T-helper 17 cell (primary cell): ENCODE measurements at regions not wholly inside any gene's neighbourhood (a gene's known extent, or its start where the extent isn't known, plus 50 kb on each side); places are given as distances from the start of the nearest gene placed in this dataset.

Experiments used
- ATAC-seq: fragments of 150-1000 bp; cut with Tn5 transposase; 2 replicates; pipeline ENCODE4 v1.10.0; 2021; ENCODE audit warnings: mild to moderate bottlenecking, moderate library complexity
- DNase-seq, 3 donors: peaks; one replicate each; pipeline versions ENCODE4 v3.0.0 to v3.0.0-alpha.2; 2020 to 2021
- H3K9me3 ChIP-seq: one replicate; pipeline ENCODE4 v1.7.0; 2013; ENCODE audit warnings: low read length, mild to moderate bottlenecking; ENCODE audit not compliant: control insufficient read depth, poor library complexity, severe bottlenecking
- H3K27ac Mint-ChIP-seq: one replicate; pipeline ENCODE4 v1.8.0; 2022; ENCODE audit warnings: mild to moderate bottlenecking, moderate library complexity, mixed read lengths
- H3K27me3 Mint-ChIP-seq: one replicate; pipeline ENCODE4 v1.8.0; 2022; ENCODE audit warnings: mixed read lengths
- H3K36me3 Mint-ChIP-seq: one replicate; pipeline ENCODE4 v1.8.0; 2022; ENCODE audit warnings: low read depth, mixed read lengths
- H3K4me1 Mint-ChIP-seq: one replicate; pipeline ENCODE4 v1.8.0; 2022; ENCODE audit warnings: mild to moderate bottlenecking, mixed read lengths
- H3K4me3 Mint-ChIP-seq: one replicate; pipeline ENCODE4 v1.8.0; 2022; ENCODE audit warnings: mild to moderate bottlenecking, moderate library complexity, mixed read lengths

- H3K36me3 Mint-ChIP-seq = no peaks in the 10 kb centered on the region
- H3K4me1 Mint-ChIP-seq = no peaks in the 10 kb centered on the region
- H3K9me3 ChIP-seq = no peaks in the 10 kb centered on the region
- H3K27me3 Mint-ChIP-seq = no peaks in the 10 kb centered on the region
- no peak overlapping the region for H3K27ac Mint-ChIP-seq
- no peak overlapping the region for H3K4me3 Mint-ChIP-seq
- ATAC-seq (no peak), DNase-seq (no peak)
Observed at GRCh38 chr9:82552784-82553183, 510.2 kb downstream of the RASEF start.

DNA sequence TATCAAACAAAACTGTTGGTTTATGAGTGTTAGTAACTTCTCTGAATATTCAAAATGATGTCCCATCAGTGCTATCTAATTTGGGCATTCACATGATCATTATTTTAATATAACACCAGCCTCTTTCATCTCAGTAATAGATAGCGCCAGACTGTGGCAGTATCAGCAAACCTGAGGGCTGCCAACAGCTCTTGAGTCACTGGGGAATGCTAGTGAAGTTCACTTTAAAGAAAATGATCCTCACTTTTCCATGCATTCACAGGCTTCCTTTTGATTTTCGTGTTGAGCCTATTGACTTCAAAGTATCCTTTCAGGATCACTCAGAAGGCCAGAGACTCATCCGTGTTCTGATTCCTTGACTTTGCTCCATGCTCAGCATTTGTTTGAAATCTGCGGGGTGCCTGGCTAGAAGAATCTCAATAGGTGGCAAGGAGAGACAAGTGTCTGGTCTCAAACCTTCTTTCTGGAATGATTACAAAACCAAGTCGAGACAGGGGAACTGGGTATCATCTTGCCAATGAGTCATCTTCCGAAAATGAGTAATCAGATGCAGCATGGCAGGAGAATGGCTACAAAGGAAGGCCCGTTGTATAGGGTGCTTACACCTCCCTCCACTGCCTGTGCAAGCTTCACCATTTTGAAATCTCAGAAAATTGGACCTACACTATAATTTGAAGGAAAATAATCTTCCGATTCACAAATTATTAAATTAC lies 509.1 kb downstream of the RASEF start:
- no peak for DNase-seq
- Mint-ChIP-seq H3K27me3 (no peaks in the 10 kb centered on the region), H3K27ac (no peak overlapping the region), H3K4me3 (no peak overlapping the region), H3K36me3 (no peaks in the 10 kb centered on the region), H3K4me1 (no peaks in the 10 kb centered on the region)
- ATAC-seq = no peak
- H3K9me3 ChIP-seq = no peaks in the 10 kb centered on the region

DNA sequence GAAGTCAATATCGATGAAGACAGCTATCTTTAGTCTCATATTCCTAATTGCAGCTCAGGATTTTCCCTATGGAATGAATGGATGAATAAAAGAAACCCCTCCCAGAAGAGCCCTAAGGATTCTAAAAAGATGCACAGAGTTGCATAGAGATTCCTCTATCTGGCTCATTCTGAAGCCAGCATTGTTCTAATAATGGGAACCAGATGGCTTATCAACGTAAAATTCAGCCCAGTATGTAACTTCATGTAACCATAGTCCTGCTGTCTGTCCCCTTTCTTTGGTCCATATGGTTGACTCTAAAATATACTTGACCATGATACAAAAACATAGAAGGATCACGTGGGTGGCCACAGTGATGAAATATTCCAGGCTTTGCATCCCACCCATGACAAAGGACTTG lies 508.6 kb downstream of the RASEF start:
- no peaks in the 10 kb centered on the region for H3K9me3 ChIP-seq
- H3K4me3 Mint-ChIP-seq = no peak overlapping the region
- H3K36me3 Mint-ChIP-seq = no peaks in the 10 kb centered on the region
- ATAC-seq (no peak), DNase-seq (no peak)
- H3K27me3 Mint-ChIP-seq = no peaks in the 10 kb centered on the region
- H3K27ac Mint-ChIP-seq = no peak overlapping the region
- H3K4me1 Mint-ChIP-seq = no peaks in the 10 kb centered on the region

- Mint-ChIP-seq H3K36me3 (no peaks in the 10 kb centered on the region), H3K4me1 (no peaks in the 10 kb centered on the region), H3K4me3 (no peak overlapping the region), H3K27me3 (no peaks in the 10 kb centered on the region), H3K27ac (no peak overlapping the region)
- DNase-seq = no peak
- no peak for ATAC-seq
- H3K9me3 ChIP-seq = no peaks in the 10 kb centered on the region
Observed at GRCh38 chr9:82555031-82555430, 507.9 kb downstream of the RASEF start.

DNA sequence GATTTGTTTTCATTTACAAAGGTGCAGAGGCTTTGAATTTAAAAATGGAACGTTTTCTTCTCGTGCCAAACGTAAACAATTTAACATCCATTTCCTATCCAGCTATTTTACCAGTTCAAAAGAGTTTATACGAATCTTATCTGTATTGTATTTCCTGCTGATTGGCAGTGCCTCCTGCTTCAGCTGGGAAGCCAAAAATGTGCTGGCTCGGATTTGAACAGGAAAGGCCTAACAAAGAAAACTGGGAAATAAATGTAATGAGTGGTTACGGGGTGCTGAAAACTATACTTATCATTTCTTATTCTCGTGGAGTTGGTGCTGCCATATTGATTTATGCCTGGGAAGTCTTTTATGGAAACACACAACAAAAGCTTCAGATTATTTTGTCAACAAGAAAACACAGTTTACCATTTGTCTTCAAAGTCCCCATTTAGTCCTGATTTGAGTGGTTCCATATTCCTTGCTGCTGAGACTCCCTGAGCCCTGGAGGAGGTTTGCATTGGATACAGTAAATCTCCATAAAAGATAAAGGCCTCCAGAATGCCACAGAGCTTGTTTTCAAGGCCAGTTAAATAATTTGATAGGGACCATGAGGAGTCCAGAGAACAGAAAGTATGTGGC lies 507.4 kb downstream of the RASEF start:
- DNase-seq (no peak), ATAC-seq (no peak)
- no peaks in the 10 kb centered on the region for H3K27me3 Mint-ChIP-seq
- no peaks in the 10 kb centered on the region for H3K4me1 Mint-ChIP-seq
- H3K36me3 Mint-ChIP-seq = no peaks in the 10 kb centered on the region
- no peaks in the 10 kb centered on the region for H3K9me3 ChIP-seq
- no peak overlapping the region for H3K27ac Mint-ChIP-seq
- H3K4me3 Mint-ChIP-seq = no peak overlapping the region

DNA sequence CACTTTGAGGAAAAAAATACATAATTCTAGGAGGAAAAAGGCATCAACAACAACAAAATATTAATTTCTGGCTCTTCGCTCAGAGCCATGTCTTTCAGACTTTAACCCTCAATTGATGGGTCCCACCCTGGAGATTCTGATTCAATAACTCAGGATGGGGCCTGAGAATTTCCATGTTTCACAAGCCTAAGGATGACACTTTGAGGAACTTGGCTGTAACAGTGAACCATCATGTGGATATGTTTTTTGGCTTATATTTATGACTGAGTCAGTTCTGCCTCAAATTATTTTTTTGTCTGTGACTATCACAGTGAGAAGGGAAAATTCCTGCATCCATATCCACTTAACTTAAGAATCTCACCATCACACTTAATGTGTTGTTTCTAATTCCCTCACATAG lies 504.6 kb downstream of the RASEF start:
- Mint-ChIP-seq H3K4me1 (no peaks in the 10 kb centered on the region), H3K4me3 (no peak overlapping the region), H3K27me3 (no peaks in the 10 kb centered on the region), H3K27ac (no peak overlapping the region), H3K36me3 (no peaks in the 10 kb centered on the region)
- H3K9me3 ChIP-seq = no peaks in the 10 kb centered on the region
- DNase-seq (no peak), ATAC-seq (no peak)

GRCh38 chr9:82558855-82559630 lies 503.9 kb downstream of the RASEF start:
- Mint-ChIP-seq H3K27ac (no peak overlapping the region), H3K27me3 (no peaks in the 10 kb centered on the region), H3K36me3 (no peaks in the 10 kb centered on the region), H3K4me1 (no peaks in the 10 kb centered on the region), H3K4me3 (no peak overlapping the region)
- H3K9me3 ChIP-seq = no peaks in the 10 kb centered on the region
- ATAC-seq (no peak), DNase-seq (no peak)

- DNase-seq (no peak), ATAC-seq (no peak)
- H3K27ac Mint-ChIP-seq = no peak overlapping the region
- H3K36me3 Mint-ChIP-seq = no peaks in the 10 kb centered on the region
- H3K4me1 Mint-ChIP-seq = no peaks in the 10 kb centered on the region
- no peaks in the 10 kb centered on the region for H3K9me3 ChIP-seq
- no peak overlapping the region for H3K4me3 Mint-ChIP-seq
- H3K27me3 Mint-ChIP-seq = no peaks in the 10 kb centered on the region
Observed at GRCh38 chr9:82560036-82560435, 502.9 kb downstream of the RASEF start.

DNA sequence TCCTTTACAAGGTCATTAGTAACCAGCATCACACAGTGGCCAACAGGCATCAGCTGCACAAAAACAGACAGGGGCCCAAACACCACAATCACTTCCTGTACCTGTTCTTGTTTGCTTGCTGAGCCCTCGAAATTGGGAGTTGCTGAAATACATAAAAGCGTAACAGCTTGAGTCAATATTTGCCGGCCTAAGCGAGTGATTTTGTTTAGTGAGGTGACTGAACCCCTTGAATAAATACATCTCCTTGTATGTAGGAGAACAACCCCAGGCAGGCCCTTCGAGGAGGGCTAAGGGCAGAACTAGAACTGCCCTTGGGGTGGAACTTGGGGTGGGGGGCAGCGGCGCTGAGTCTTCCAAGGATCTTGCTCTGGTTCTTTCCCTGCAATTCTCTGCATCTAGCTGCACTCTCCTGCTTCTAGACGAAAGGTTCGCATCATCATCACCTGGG lies 502.5 kb downstream of the RASEF start:
- Mint-ChIP-seq H3K27ac (no peak overlapping the region), H3K4me1 (no peaks in the 10 kb centered on the region), H3K36me3 (no peaks in the 10 kb centered on the region), H3K27me3 (no peaks in the 10 kb centered on the region), H3K4me3 (no peak overlapping the region)
- H3K9me3 ChIP-seq = no peaks in the 10 kb centered on the region
- DNase-seq = no peak
- ATAC-seq = no peak

DNA sequence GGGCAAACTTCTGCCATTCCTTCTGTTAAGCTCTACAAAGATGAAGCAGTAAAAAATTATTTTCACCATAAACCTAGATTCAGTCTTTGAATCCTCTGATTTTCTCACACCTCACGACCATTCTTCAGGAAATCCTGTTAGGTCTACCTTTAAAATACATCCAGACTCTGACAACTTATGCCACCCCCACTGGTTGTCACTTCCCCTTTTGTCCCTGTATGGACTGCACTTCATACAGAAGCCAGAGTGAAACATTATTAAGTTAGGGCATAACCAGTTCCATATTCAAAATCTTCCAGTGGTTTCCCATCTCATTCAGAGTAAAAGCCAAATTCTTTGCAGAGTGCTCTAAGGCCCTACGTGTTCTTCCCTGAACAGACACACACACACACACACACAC lies 499.8 kb downstream of the RASEF start:
- ATAC-seq (no peak), DNase-seq (no peak)
- H3K4me1 Mint-ChIP-seq = no peaks in the 10 kb centered on the region
- H3K4me3 Mint-ChIP-seq = no peak overlapping the region
- no peaks in the 10 kb centered on the region for H3K27me3 Mint-ChIP-seq
- no peaks in the 10 kb centered on the region for H3K9me3 ChIP-seq
- H3K27ac Mint-ChIP-seq = no peak overlapping the region
- no peaks in the 10 kb centered on the region for H3K36me3 Mint-ChIP-seq

GRCh38 chr9:82563841-82564240 lies 499.1 kb downstream of the RASEF start:
- no peak for DNase-seq
- Mint-ChIP-seq H3K36me3 (no peaks in the 10 kb centered on the region), H3K4me1 (no peaks in the 10 kb centered on the region), H3K27ac (no peak overlapping the region), H3K27me3 (no peaks in the 10 kb centered on the region), H3K4me3 (no peak overlapping the region)
- H3K9me3 ChIP-seq = no peaks in the 10 kb centered on the region
- no peak for ATAC-seq

DNA sequence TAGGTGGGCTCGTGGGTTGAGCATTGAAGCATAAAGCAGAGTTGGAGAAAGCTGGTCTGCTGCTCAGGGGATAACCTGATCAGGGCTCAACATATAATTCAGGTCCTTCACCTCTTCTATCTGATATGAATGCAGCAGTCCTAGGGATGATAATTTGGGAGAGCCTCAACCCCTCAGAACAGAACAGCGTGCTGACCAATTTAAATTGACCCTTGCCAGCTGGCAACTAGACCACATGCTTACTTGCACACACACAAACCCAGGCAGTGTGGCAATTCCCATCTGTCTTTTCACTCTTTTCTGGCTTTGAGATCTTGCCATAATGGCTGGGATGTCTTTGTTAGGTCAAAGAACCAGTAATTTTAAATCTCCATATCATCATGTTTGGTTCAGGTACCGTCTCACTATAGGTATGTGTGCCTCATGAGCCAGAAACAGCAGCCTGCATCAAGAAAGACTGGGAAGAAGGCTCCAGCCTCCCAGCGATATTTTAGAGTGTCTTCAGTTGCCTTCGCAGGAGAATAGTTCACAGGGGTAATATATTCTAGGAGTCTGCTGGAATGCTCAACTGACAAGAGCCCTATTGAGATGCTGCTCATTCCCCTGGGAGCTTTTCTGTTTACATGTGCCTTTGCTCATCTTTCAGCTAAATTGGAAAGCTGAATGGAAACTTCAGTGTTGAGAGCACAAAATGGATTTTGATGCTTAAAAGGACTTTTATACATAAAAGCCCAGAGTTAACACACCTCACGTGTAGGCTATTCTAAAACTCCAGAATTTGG lies 497.6 kb downstream of the RASEF start:
- Mint-ChIP-seq H3K4me1 (no peaks in the 10 kb centered on the region), H3K36me3 (no peaks in the 10 kb centered on the region), H3K27ac (no peak overlapping the region), H3K27me3 (no peaks in the 10 kb centered on the region), H3K4me3 (no peak overlapping the region)
- DNase-seq (no peak), ATAC-seq (no peak)
- H3K9me3 ChIP-seq = no peaks in the 10 kb centered on the region

DNA sequence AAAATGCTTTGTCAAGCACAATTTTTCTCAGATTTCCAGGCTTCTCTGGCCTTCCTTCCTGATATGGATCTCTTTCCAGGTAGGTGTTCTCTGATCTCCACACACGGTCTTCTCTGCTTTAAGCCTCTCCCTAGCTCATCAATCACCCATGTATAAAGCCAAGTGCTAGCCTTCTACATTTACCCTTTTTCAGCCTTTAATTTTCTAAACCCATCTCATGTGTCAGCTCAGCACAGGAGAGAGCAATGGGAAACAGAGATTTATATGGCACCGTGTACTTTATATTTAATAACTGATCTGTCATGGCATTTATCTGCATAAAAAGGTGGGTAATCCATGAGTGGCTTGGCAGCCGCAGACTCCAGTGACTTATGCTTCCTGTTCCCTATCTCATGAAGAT lies 495.0 kb downstream of the RASEF start:
- no peak for ATAC-seq
- no peak overlapping the region for H3K4me3 Mint-ChIP-seq

More for the DNA sequence above, 495.0 kb downstream of the RASEF start:
- Mint-ChIP-seq H3K4me1 (no peaks in the 10 kb centered on the region), H3K36me3 (no peaks in the 10 kb centered on the region), H3K27ac (no peak overlapping the region), H3K27me3 (no peaks in the 10 kb centered on the region)
- DNase-seq = no peak
- no peaks in the 10 kb centered on the region for H3K9me3 ChIP-seq
